ENCODE measurements at regions not wholly inside any gene's neighbourhood (a gene's known extent, or its start where the extent isn't known, plus 50 kb on each side); places are given as distances from the start of the nearest gene placed in this dataset.
"Not testable (repeated sequence)": the region's sequence is repeated elsewhere in the genome, so short reads cannot be mapped to it uniquely, and the experiment has no call there.

GRCh38 chr7:11985971-11986370, 154.0 kb upstream of the THSD7A start:
- DNase-seq, result no peak
- intact Hi-C loops (cut with DNase I), result no loop called here
- ATAC-seq, result no peak

DNA sequence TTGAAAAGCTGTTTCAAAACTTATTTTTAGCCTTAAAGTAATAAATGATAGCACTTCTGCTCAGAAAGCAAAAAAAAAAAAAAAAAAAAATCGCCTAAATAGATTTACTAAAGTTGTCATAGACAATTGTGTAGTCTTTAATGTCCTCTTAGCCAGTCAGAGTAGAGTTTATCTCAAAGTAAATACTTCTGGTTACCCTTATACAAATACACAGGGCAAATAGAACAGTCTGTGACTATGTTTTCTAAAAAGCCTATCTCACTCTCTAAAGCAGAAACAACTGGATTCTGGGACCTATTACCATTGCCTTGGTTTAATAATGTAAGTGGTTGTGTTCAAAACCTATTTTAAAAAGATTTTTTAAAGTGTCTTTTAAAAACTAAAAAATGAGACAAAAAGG, 156.2 kb upstream of the THSD7A start:
- intact Hi-C loops (cut with DNase I), result no loop called here
- DNase-seq (no peak), ATAC-seq (no peak)

GRCh38 chr7:12002428-12002827, 170.4 kb upstream of the THSD7A start:
- ATAC-seq (no peak), DNase-seq (no peak)
- intact Hi-C loops (cut with DNase I), result no loop called here

DNA sequence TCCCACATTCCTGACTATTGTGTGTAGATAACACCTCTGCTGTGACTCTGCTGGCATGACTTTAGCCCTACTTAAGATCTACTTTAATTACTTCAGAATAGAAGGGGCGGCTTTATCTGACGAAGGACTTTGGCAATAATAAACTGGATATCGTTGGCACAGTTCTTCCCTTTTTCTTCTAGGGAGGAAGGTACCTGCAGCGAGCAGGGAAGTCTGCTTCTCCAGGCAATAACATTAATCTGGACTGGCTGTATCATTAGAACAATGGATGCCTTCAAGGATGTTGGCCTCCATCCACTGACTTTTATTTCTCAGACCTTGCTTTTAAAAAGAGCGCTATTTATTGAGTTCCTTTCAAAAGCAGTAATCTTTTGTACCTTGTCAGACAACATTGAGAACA, 172.6 kb upstream of the THSD7A start:
- intact Hi-C loops (cut with DNase I), result no loop called here
- ATAC-seq (no peak), DNase-seq (no peak)

- ATAC-seq, result no peak
- intact Hi-C loops (cut with DNase I), result no loop called here
- no peak for DNase-seq
These were observed 175.6 kb upstream of the THSD7A start for GRCh38 chr7:12007576-12007975.

DNA sequence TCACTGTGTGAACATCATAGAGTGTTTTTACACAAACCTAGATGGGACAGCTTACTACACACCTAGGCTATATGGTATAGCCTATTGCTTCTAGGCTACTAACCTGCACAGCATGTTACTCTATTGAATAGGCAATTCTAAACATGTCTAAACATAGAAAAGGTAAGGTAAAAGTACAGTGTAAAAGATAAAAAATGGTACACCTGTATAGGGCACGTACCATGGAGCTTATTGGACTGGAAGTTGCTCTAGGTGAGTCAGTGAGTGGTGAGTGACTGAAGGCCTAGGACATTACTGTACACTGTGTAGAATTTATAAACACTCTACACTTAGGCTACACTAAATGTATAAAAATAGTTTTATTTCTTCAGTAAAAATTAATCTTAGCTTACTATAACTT, 182.0 kb upstream of the THSD7A start:
- intact Hi-C loops (cut with DNase I), result no loop called here
- DNase-seq, result no peak
- ATAC-seq, result no peak

DNA sequence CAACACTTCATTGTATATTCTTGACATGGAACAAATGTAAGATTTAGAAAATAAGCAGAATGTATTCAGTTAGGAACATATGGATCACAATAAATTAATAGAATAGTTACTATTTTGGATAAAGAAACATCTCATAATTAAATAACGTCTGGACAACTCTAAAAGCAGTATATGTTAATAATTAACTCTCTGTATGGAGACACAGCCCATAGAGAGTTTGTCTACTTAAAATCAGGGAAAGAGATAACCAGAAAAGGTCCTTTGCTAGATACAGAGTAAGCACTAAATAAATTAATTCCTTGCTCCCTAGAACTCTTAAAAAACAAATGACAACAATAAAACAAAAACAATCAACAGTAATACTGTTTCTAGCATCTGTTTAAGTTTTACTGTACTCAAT, 184.4 kb upstream of the THSD7A start:
- ATAC-seq (no peak), DNase-seq (no peak)
- intact Hi-C loops (cut with DNase I), result no loop called here

- no peak for ATAC-seq
- no peak for DNase-seq
- intact Hi-C loops (cut with DNase I), result no loop called here
These were observed 185.0 kb upstream of the THSD7A start for GRCh38 chr7:12017046-12017445.

GRCh38 chr7:12022011-12022410, 189.1 kb upstream of the TMEM106B start:
- intact Hi-C loops (cut with DNase I); DNase-seq; ATAC-seq: not testable (repeated sequence)

DNA sequence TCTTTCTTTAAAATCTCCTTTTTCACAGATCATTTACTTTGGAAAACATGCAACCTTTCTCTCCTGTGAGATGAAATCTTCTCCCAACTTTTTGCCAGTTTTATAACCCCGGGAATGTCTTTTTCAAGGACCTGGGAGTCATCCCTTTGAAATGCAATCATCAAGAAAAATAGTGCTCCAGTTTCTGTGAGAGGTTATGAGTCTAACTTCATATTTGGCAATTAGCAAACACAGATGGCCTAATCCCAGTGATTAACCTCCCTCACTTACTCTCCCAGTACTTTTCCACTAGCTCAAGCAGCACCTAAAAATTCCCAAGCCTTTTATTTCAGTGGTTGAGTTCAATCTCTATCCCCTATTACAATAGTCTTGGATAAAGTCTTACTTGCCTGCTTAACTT, 185.8 kb upstream of the TMEM106B start:
- intact Hi-C loops (cut with DNase I), result no loop called here
- ATAC-seq (no peak), DNase-seq (no peak)

DNA sequence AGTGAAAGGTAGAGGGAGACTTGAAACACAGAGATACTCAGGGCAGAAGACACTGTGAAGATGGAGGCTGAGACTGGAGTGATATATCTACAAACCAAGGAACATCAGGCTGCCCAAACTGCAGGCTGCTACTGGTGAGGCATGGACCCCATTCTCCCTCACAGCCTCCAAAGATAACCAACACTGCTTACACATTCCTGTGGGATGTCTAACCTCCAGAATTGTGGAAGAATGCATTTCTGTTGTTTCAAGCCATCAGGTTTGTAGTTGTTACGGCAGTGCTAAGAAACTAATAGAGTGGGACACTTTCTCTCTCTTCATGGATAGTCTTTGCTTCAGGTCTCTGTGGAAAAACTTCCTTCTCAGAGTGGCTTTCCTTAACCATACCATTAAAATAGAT, 182.6 kb upstream of the TMEM106B start:
- intact Hi-C loops (cut with DNase I), result no loop called here
- no peak for ATAC-seq
- DNase-seq, result no peak

DNA sequence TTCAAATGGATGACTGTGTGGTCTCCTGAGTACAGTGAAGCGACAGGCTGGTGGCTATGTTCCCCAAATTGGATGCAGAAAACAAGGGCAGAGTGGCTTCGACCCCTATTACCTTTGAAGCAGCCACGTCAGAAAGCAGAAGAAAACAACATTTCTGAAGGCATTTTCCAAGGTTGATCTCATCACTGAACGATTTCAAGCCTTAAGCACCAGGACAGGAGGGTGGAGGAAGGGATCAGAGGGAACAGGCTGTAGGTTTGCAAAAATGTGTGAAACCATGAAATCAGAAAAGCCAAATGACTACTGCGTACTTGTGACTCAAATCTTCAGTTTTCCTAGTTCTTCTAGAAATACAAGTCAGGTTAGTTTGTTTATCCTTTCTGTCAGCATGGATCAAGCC, 181.0 kb upstream of the TMEM106B start:
- no peak for ATAC-seq
- intact Hi-C loops (cut with DNase I), result no loop called here

GRCh38 chr7:12031186-12031585, 179.9 kb upstream of the TMEM106B start:
- DNase-seq, result no peak
- no peak for ATAC-seq
- intact Hi-C loops (cut with DNase I), result no loop called here

More for the DNA sequence above, 181.0 kb upstream of the TMEM106B start:
- no peak for DNase-seq

- ATAC-seq (no peak), DNase-seq (no peak)
- intact Hi-C loops (cut with DNase I), result no loop called here
These were observed 179.5 kb upstream of the TMEM106B start for GRCh38 chr7:12031638-12032037.

DNA sequence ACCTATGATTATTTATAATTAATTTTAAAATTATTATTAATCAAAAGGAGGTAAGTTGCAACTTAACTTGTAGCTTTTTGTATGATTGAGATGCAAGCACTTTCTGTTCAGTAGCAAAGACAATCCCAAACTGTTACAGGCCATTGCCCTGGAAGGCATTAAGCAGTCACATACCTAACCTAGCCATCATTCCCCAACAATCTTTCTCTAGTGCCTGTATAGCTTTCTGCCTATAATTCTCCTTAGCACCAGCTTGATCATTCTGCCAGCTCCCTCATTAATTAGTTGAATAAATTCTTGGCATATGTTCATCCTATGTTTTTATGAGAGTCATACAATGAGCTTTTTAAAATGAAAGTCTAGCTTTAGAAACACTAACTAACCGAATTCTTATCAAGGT, 178.9 kb upstream of the TMEM106B start:
- no peak for ATAC-seq
- intact Hi-C loops (cut with DNase I), result no loop called here
- DNase-seq, result no peak

- intact Hi-C loops (cut with DNase I); DNase-seq; ATAC-seq: not testable (repeated sequence)
These were observed 167.6 kb upstream of the TMEM106B start for GRCh38 chr7:12043457-12043856.

- intact Hi-C loops (cut with DNase I), result no loop called here
- ATAC-seq (no peak), DNase-seq (no peak)
These were observed 158.9 kb upstream of the TMEM106B start for GRCh38 chr7:12052211-12052610.

DNA sequence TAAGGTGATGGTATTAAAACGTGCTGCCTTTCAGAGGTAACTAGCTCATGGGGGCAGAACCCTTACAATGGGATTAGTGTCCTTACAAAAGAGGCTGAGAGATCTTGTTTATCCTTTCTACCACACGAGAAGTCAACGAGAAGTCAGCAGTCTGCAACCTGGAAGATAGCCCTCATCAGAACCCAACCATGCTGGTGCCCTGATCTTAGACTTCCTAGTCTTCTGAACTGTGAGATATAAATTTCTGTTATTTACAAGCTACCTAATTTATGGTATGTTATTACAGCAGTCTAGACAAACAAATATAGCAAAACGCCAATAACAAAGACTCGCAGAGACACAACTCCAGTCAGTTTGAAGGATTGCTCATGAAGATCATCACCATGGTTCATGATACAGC, 157.5 kb upstream of the TMEM106B start:
- intact Hi-C loops (cut with DNase I), result no loop called here
- ATAC-seq, result no peak

DNA sequence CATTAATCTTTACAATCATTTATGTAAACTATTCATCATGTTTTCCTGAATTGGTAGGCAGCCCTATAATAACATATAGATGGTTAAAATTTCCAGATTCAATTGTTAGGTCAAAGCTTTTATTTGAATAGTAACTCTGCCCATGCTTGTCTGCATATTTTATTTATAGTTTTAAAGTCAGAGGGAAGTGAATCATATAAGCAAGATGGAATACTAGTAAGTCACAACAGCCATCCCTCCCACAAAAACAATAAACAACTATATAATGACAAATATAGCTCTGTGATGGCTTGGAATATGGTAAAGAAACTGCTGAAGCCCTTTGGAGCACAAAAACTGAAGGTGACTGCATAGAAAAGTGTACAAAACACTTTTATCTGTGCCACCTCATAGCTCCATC, 156.3 kb upstream of the TMEM106B start:
- ATAC-seq (no peak), DNase-seq (no peak)
- intact Hi-C loops (cut with DNase I), result no loop called here

More for the DNA sequence above, 157.5 kb upstream of the TMEM106B start:
- no peak for DNase-seq

GRCh38 chr7:12056381-12056780, 154.7 kb upstream of the TMEM106B start:
- DNase-seq (no peak), ATAC-seq (no peak)
- intact Hi-C loops (cut with DNase I), result no loop called here

GRCh38 chr7:12056977-12057376, 154.1 kb upstream of the TMEM106B start:
- intact Hi-C loops (cut with DNase I), result no loop called here
- ATAC-seq, result no peak
- DNase-seq, result no peak

- no peak for ATAC-seq
- intact Hi-C loops (cut with DNase I), result no loop called here
- DNase-seq, result no peak
These were observed 149.0 kb upstream of the TMEM106B start for GRCh38 chr7:12062062-12062461.

Measured in left cardiac atrium (tissue), 4 donors.